SK-N-SH (cell line): ENCODE measurements at regions not wholly inside any gene's neighbourhood (a gene's known extent, or its start where the extent isn't known, plus 50 kb on each side); places are given as distances from the start of the nearest gene placed in this dataset.

Experiments
- CTCF ChIP-seq: fragments of 200-600 bp; sonication (generic); IDR thresholded peaks from 2 replicates; pipeline ENCODE4 v1.6.1; 2017; ENCODE audit warnings: antibody characterized with exemption, mild to moderate bottlenecking, moderate library complexity
- EP300 ChIP-seq, 2 experiments: IDR thresholded peaks; 2 replicates each; pipeline versions ENCODE4 v1.4.0 to v1.6.1; 2012; ENCODE audit warnings: borderline replicate concordance in 1 of 2, low read depth in 1 of 2, low read length in 1 of 2
- FOXJ3 ChIP-seq: sonication (generic); formaldehyde crosslinking; IDR thresholded peaks from 2 replicates; pipeline ENCODE4 v1.5.1; 2020; ENCODE audit warnings: mild to moderate bottlenecking, missing genetic modification reagents
- GABPA ChIP-seq: IDR thresholded peaks from 2 replicates; pipeline ENCODE4 v1.4.0; 2012; ENCODE audit warnings: low read depth, mild to moderate bottlenecking
- MAX ChIP-seq: IDR thresholded peaks from 2 replicates; pipeline ENCODE4 v1.4.0; 2012; ENCODE audit warnings: low read depth
- PBX3 ChIP-seq: IDR thresholded peaks from 2 replicates; pipeline ENCODE4; 2012
- REST ChIP-seq: IDR thresholded peaks from 2 replicates; pipeline ENCODE4 v1.6.1; 2012; ENCODE audit warnings: mild to moderate bottlenecking, low read depth, low read length, moderate library complexity
- YY1 ChIP-seq: IDR thresholded peaks from 2 replicates; pipeline ENCODE4 v1.4.0; 2012; ENCODE audit warnings: low read depth, mild to moderate bottlenecking

GRCh38 chr10:130519791-130520190 lies 383.6 kb downstream of the GLRX3 start:
- TF ChIP-seq MAX (no peak), CTCF (no peak), YY1 (no peak), REST (no peak), FOXJ3 (CRISPR knock-in tag) (no peak), PBX3 (no peak), EP300 (IDR thresholded peaks at IDR 0.05; ENCODE audit: borderline replicate concordance in 1 of 2, low read depth in 1 of 2, low read length in 1 of 2) (no peak), GABPA (no peak)
